Tibial nerve (tissue), 3 donors: ENCODE measurements at regions not wholly inside any gene's neighbourhood (a gene's known extent, or its start where the extent isn't known, plus 50 kb on each side); places are given as distances from the start of the nearest gene placed in this dataset.

Experiments used
- POLR2A ChIP-seq, 2 donors: fragments of 450-650 bp; IDR thresholded peaks; one replicate each; pipeline ENCODE4 v1.6.1; 2017; ENCODE audit warnings: antibody characterized with exemption in 2 of 2, mild to moderate bottlenecking in 2 of 2, moderate library complexity in 2 of 2
- TF ChIP-seq, protein P1 (sequence below), 5 experiments: fragments of 200-600 bp in 3 of 5; fragments of 450-650 bp in 2 of 5; sonication (generic) in 3 of 5; IDR thresholded peaks; one replicate each; pipeline ENCODE4 v1.5.1; 2016 to 2019; ENCODE audit warnings: antibody characterized with exemption in 5 of 5, mild to moderate bottlenecking in 3 of 5, moderate library complexity in 2 of 5

DNA sequence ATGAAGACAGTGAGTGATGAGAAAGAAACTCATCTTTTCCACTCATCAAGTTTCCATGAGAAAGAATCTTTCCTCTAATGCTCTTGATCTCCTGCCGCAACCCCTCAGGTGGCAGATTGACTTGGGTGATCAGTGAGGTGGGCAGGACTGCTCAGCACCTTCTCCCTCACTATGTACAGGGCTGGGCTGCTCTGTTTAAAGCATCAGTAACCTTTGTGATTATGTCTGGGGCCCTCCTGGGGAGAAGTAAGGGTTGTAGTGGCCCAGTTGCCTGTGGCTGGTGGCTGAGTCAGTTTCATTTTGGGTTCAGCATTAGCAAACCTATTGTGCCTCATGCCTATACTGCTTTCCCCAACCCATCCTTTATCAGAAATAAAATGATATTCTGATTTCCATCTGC lies 366.0 kb downstream of the TTLL7 start:
- no peak for TF ChIP-seq POLR2A (IDR thresholded peaks at IDR 0.05)
- TF ChIP-seq, protein P1, sequence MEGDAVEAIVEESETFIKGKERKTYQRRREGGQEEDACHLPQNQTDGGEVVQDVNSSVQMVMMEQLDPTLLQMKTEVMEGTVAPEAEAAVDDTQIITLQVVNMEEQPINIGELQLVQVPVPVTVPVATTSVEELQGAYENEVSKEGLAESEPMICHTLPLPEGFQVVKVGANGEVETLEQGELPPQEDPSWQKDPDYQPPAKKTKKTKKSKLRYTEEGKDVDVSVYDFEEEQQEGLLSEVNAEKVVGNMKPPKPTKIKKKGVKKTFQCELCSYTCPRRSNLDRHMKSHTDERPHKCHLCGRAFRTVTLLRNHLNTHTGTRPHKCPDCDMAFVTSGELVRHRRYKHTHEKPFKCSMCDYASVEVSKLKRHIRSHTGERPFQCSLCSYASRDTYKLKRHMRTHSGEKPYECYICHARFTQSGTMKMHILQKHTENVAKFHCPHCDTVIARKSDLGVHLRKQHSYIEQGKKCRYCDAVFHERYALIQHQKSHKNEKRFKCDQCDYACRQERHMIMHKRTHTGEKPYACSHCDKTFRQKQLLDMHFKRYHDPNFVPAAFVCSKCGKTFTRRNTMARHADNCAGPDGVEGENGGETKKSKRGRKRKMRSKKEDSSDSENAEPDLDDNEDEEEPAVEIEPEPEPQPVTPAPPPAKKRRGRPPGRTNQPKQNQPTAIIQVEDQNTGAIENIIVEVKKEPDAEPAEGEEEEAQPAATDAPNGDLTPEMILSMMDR (IDR thresholded peaks at IDR 0.05), result no peak
